GM23248 (cell line): ENCODE measurements at regions not wholly inside any gene's neighbourhood (a gene's known extent, or its start where the extent isn't known, plus 50 kb on each side); places are given as distances from the start of the nearest gene placed in this dataset.

ENCODE experiments used
- DNase-seq: peaks from one replicate; pipeline ENCODE4 v3.0.0-alpha.2; 2015
- H2AFZ ChIP-seq: fragments of 200-600 bp; sonication (generic); 2 replicates; pipeline ENCODE4 v1.6.1; 2016; ENCODE audit warnings: antibody characterized with exemption
- H3F3A ChIP-seq: fragments of 200-600 bp; sonication (generic); 2 replicates; pipeline ENCODE4 v1.6.1; 2016; ENCODE audit warnings: mild to moderate bottlenecking, antibody characterized with exemption, mixed run types; ENCODE audit not compliant: insufficient read depth
- H3K27ac ChIP-seq: fragments of 200-600 bp; sonication (generic); 2 replicates; pipeline ENCODE4 v1.5.1; 2016; ENCODE audit warnings: mild to moderate bottlenecking
- H3K27me3 ChIP-seq: fragments of 200-600 bp; sonication (generic); replicated peaks from 2 replicates; pipeline ENCODE4 v1.6.1; 2016; ENCODE audit warnings: mild to moderate bottlenecking; ENCODE audit not compliant: insufficient read depth
- H3K36me3 ChIP-seq: fragments of 200-600 bp; sonication (generic); 2 replicates; pipeline ENCODE4 v1.6.1; 2016; ENCODE audit warnings: low read depth, mild to moderate bottlenecking
- H3K4me1 ChIP-seq: fragments of 200-600 bp; sonication (generic); 2 replicates; pipeline ENCODE4 v1.6.1; 2016; ENCODE audit warnings: mild to moderate bottlenecking; ENCODE audit not compliant: insufficient read depth
- H3K4me2 ChIP-seq: fragments of 200-600 bp; sonication (generic); one replicate; pipeline ENCODE4 v1.6.1; 2016; ENCODE audit warnings: mild to moderate bottlenecking; ENCODE audit not compliant: unreplicated experiment
- H3K4me3 ChIP-seq: fragments of 200-600 bp; sonication (generic); 2 replicates; pipeline ENCODE4 v1.5.1; 2016; ENCODE audit warnings: mild to moderate bottlenecking
- H3K79me2 ChIP-seq: fragments of 200-600 bp; sonication (generic); 2 replicates; pipeline ENCODE4 v1.6.1; 2016; ENCODE audit warnings: mild to moderate bottlenecking; ENCODE audit not compliant: insufficient read depth
- H3K9ac ChIP-seq: fragments of 200-600 bp; sonication (generic); 2 replicates; pipeline ENCODE4 v1.6.1; 2016; ENCODE audit warnings: mild to moderate bottlenecking
- H3K9me2 ChIP-seq: fragments of 200-600 bp; sonication (generic); 2 replicates; pipeline ENCODE4 v1.6.1; 2016; ENCODE audit warnings: mixed run types, mild to moderate bottlenecking, moderate library complexity; ENCODE audit not compliant: insufficient read depth
- H3K9me3 ChIP-seq: fragments of 200-600 bp; sonication (generic); one replicate; pipeline ENCODE4 v1.6.1; 2017; ENCODE audit warnings: low read depth
- H4K20me1 ChIP-seq: fragments of 200-600 bp; sonication (generic); 2 replicates; pipeline ENCODE4 v1.6.0; 2016; ENCODE audit not compliant: insufficient read depth
- EZH2 ChIP-seq: fragments of 200-600 bp; sonication (generic); IDR thresholded peaks from 2 replicates; pipeline ENCODE4 v1.6.1; 2018; ENCODE audit warnings: antibody characterized with exemption, mild to moderate bottlenecking; ENCODE audit not compliant: insufficient read depth, poor library complexity, severe bottlenecking
- EZH2phosphoT487 ChIP-seq: fragments of 200-600 bp; sonication (generic); IDR thresholded peaks from 2 replicates; pipeline ENCODE4 v1.6.1; 2018; ENCODE audit warnings: antibody characterized with exemption, moderate library complexity, mild to moderate bottlenecking, low read depth; ENCODE audit not compliant: insufficient read depth
- WGBS, 2 experiments: methylation state at CpG; one replicate each; pipeline ENCODE4 v1.1.6; 2015 to 2017; ENCODE audit warnings: low lambda C conversion rate in 2 of 2, low coverage in 1 of 2; ENCODE audit errors: missing lambda C conversion rate in 2 of 2; 5-methylcytosine and 5-hydroxymethylcytosine counted together
- in situ Hi-C: fragments of 300-500 bp; cut with MboI; formaldehyde crosslinking; loops from 2 replicates; pipeline ENCODE4 v1.15.0; 2020

DNA sequence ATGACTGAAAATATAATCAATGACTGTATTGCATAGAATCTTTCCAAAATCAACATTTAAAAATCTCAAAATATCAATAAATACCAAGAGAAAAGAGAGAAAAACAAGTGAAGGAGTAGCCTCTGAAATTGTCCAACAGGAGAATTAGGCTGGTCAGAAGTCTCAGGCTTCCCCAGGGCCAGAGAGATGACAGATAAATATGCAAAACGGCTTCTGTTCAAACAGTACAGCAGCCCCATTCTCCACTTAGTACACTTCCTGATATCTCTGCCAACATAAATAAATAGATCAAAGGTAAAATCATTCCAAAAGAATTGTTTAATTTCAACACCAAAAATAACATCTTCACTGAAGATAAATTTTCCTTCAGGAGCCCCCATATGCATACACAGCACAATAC, 204.7 kb upstream of the GABRA2 start:
- TF ChIP-seq EZH2 (no peak), EZH2phosphoT487 (no peak)
- no peak overlapping the region for H3K4me2 ChIP-seq
- in situ Hi-C loops, result no loop called here
- no peaks in the 10 kb centered on the region for H3K9me3 ChIP-seq
- H3K27me3 ChIP-seq, result no peaks in the 10 kb centered on the region
- H3K9me2 ChIP-seq, result no peaks in the 10 kb centered on the region
- H2AFZ ChIP-seq, result no peak overlapping the region
- no peak overlapping the region for H3K4me3 ChIP-seq
- WGBS, 2 experiments, result 0% methylated on average over 1 of the region's 1 CpG
- H3F3A ChIP-seq, result no peaks in the 10 kb centered on the region
- no peaks in the 10 kb centered on the region for H3K36me3 ChIP-seq
- no peaks in the 10 kb centered on the region for H3K4me1 ChIP-seq
- H3K79me2 ChIP-seq, result no peaks in the 10 kb centered on the region
- H4K20me1 ChIP-seq, result no peaks in the 10 kb centered on the region
- DNase-seq, result no peak
- no peak overlapping the region for H3K9ac ChIP-seq
- H3K27ac ChIP-seq, result no peak overlapping the region

DNA sequence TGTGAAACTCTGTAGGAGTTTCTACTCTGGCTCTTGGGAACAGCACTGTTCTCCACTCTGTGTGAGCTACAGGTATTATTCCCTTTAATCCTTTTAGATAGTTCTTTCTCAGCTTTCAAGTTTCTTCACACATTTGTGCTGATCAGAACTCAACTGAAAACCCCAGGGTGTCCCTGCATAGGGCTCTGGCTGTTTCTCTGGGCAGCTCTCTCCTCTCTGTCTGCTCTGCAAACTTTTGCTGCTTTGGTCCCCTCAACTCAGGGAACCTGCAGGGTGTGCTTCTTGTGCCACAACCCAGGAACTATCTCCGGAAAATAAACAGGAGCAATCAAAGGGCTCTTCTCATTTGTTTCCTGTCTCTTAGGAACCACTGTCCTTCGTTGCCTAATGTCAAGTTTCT, 196.6 kb upstream of the GABRA2 start:
- WGBS, 2 experiments, result 7 to 8% methylated on average over 2 of the region's 2 CpGs
- Histone ChIP-seq H3K9me2 (no peaks in the 10 kb centered on the region), H3K4me2 (no peak overlapping the region)

DNA sequence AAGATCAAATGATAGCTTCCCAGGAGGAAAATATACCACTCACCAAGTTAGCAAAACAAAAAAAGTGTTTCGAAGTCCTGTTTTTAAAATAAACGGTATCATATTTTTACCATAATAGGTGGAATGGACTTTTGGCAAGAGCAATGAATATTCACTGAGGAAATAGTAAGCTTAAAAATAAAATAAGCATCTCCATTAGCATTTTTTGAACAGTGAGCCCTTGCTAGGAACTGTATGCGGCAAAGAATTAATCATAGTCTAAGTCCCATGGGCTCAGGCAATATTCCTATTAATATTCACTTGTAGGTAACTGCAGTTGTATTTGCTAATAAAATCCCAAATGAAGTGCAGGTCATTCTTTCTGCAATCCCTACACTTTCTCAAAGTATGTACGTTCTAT, 191.7 kb upstream of the GABRA2 start:
- no peak overlapping the region for H3K9ac ChIP-seq
- no peaks in the 10 kb centered on the region for H3K27me3 ChIP-seq
- no peak overlapping the region for H3K4me3 ChIP-seq
- no peak overlapping the region for H3K27ac ChIP-seq
- H3K36me3 ChIP-seq, result no peaks in the 10 kb centered on the region
- no peaks in the 10 kb centered on the region for H3F3A ChIP-seq
- TF ChIP-seq EZH2, result no peak
- no peak for TF ChIP-seq EZH2phosphoT487
- no peaks in the 10 kb centered on the region for H3K4me1 ChIP-seq
- no peaks in the 10 kb centered on the region for H3K9me2 ChIP-seq
- 35 to 40% methylated on average over 4 of the region's 4 CpGs for WGBS, 2 experiments
- H3K9me3 ChIP-seq, result no peaks in the 10 kb centered on the region
- no peaks in the 10 kb centered on the region for H3K79me2 ChIP-seq
- in situ Hi-C loops, result no loop called here
- H2AFZ ChIP-seq, result no peak overlapping the region
- no peak for DNase-seq
- no peak overlapping the region for H3K4me2 ChIP-seq
- H4K20me1 ChIP-seq, result no peaks in the 10 kb centered on the region

More for the DNA sequence above, 196.6 kb upstream of the GABRA2 start:
- H3K79me2 ChIP-seq, result no peaks in the 10 kb centered on the region
- no peak overlapping the region for H2AFZ ChIP-seq
- no peaks in the 10 kb centered on the region for H3K9me3 ChIP-seq
- H3K4me1 ChIP-seq, result no peaks in the 10 kb centered on the region
- TF ChIP-seq EZH2phosphoT487, result no peak
- no peak for TF ChIP-seq EZH2
- H3K4me3 ChIP-seq, result no peak overlapping the region
- no peaks in the 10 kb centered on the region for H3K27me3 ChIP-seq
- H3K36me3 ChIP-seq, result no peaks in the 10 kb centered on the region
- in situ Hi-C loops, result no loop called here
- H3F3A ChIP-seq, result no peaks in the 10 kb centered on the region
- no peak overlapping the region for H3K9ac ChIP-seq
- no peak overlapping the region for H3K27ac ChIP-seq
- no peaks in the 10 kb centered on the region for H4K20me1 ChIP-seq
- DNase-seq, result no peak

DNA sequence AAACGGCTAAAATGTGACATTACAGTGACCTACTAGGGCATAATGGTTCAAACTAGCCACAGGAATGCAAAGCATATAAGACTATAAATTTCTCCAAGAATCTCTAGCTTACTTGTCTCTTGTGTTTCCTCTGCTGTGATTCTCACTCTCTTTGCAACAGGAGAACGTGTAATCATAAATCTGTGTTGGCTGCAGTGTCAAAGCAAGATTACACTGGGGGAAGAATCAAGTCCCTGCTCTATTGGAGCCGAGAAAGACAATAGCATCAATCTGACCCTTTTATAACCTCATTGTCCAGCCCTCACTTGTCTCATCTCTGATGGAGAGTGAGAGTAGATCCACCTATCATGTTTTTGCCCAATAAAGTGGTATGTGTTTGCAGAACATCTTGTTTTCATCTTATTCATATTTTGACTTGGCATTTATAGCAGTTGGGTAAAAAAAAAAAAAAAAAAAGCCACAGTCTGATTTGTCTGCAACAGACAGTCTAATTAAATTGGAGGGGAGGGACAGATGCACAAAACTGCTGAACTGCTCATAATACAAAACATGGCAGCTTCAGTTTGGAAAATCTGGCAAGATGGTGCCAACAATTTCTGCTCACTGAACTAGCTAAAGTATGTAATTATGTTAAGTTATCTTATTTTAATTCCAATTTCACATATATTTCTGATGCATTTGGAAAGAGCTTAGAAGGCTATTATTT, 165.0 kb upstream of the GABRA2 start:
- Histone ChIP-seq H3K4me1 (no peaks in the 10 kb centered on the region), H4K20me1 (no peaks in the 10 kb centered on the region), H3K9me2 (no peaks in the 10 kb centered on the region), H3K4me3 (no peak overlapping the region), H3K79me2 (no peaks in the 10 kb centered on the region), H3K9ac (no peak overlapping the region), H3K36me3 (no peaks in the 10 kb centered on the region), H3K27ac (no peak overlapping the region), H2AFZ (no peak overlapping the region), H3K4me2 (no peak overlapping the region), H3K9me3 (no peaks in the 10 kb centered on the region), H3K27me3 (no peaks in the 10 kb centered on the region), H3F3A (no peaks in the 10 kb centered on the region)
- TF ChIP-seq EZH2 (no peak), EZH2phosphoT487 (no peak)
- in situ Hi-C loops, result no loop called here
- DNase-seq, result no peak
- WGBS, 2 experiments, result 3 to 8% methylated on average over 3 of the region's 3 CpGs
